HEK293 (cell line): ENCODE measurements at regions not wholly inside any gene's neighbourhood (a gene's known extent, or its start where the extent isn't known, plus 50 kb on each side); places are given as distances from the start of the nearest gene placed in this dataset.

Experiments
- CTCF ChIA-PET: fragments of 350-600 bp; formaldehyde crosslinking; extraction: SDS; loops from one replicate; lab custom pipeline; 2021; ENCODE audit warnings: antibody characterized with exemption; lab: Yijun Ruan, JAX
- POLR2A ChIA-PET: fragments of 300-600 bp; formaldehyde crosslinking; extraction: SDS; loops from one replicate; lab custom pipeline; 2020; ENCODE audit warnings: antibody characterized with exemption, inconsistent platforms; lab: Yijun Ruan, JAX
- H3K27ac ChIP-seq: fragments of 200-500 bp; sonication (Bioruptor generic); 2 replicates; pipeline ENCODE4 v1.5.1; 2014; ENCODE audit warnings: low read depth, low read length, control low read depth, inconsistent platforms; ENCODE audit errors: extremely low read depth
- H3K36me3 ChIP-seq, 2 experiments: fragments of 200-500 bp in 1 of 2; sonication (Bioruptor generic) in 1 of 2; 1 replicate in 1 of 2; 2 replicates in 1 of 2; pipeline ENCODE4 v1.5.1; 2014 to 2017; ENCODE audit warnings: inconsistent platforms in 2 of 2, low read length in 2 of 2; ENCODE audit not compliant: control insufficient read depth in 2 of 2, insufficient read depth in 1 of 2
- H3K4me1 ChIP-seq: fragments of 200-500 bp; sonication (Bioruptor generic); 2 replicates; pipeline ENCODE4 v1.5.1; 2014; ENCODE audit warnings: mild to moderate bottlenecking, low read length, inconsistent platforms; ENCODE audit not compliant: control insufficient read depth, insufficient read depth
- H3K4me3 ChIP-seq: 2 replicates; pipeline ENCODE4 v1.5.1; 2011; ENCODE audit warnings: low read depth, mild to moderate bottlenecking, control low read depth, low read length, moderate library complexity
- H3K9me3 ChIP-seq: fragments of 200-500 bp; sonication (Bioruptor generic); 2 replicates; pipeline ENCODE4 v1.5.1; 2014; ENCODE audit warnings: low read depth, low read length, inconsistent platforms; ENCODE audit not compliant: control insufficient read depth, insufficient read depth
- EGR2 ChIP-seq: fragments of 450-650 bp; formaldehyde crosslinking; IDR thresholded peaks from 2 replicates; pipeline ENCODE4 v1.5.1; 2016; ENCODE audit warnings: low read depth, missing biosample characterization, missing genetic modification characterization
- HIC1 ChIP-seq: fragments of 450-650 bp; formaldehyde crosslinking; IDR thresholded peaks from 2 replicates; pipeline ENCODE4 v1.5.1; 2016; ENCODE audit warnings: missing biosample characterization, missing genetic modification characterization
- MYNN ChIP-seq: fragments of 450-650 bp; formaldehyde crosslinking; IDR thresholded peaks from 2 replicates; pipeline ENCODE4 v1.5.1; 2016; ENCODE audit warnings: missing biosample characterization, missing genetic modification characterization, borderline replicate concordance
- SP2 ChIP-seq: fragments of 450-650 bp; formaldehyde crosslinking; IDR thresholded peaks from 2 replicates; pipeline ENCODE4 v1.5.1; 2016; ENCODE audit warnings: missing biosample characterization, missing genetic modification characterization
- ZFP41 ChIP-seq: fragments of 450-650 bp; formaldehyde crosslinking; IDR thresholded peaks from 2 replicates; pipeline ENCODE4 v1.5.1; 2016; ENCODE audit warnings: missing biosample characterization, missing genetic modification characterization, borderline replicate concordance
- ZNF501 ChIP-seq: fragments of 450-650 bp; formaldehyde crosslinking; IDR thresholded peaks from 2 replicates; pipeline ENCODE4 v1.5.1; 2016; ENCODE audit warnings: missing biosample characterization, missing genetic modification characterization
- ZNF514 ChIP-seq: fragments of 450-650 bp; formaldehyde crosslinking; IDR thresholded peaks from 2 replicates; pipeline ENCODE4 v1.5.1; 2016; ENCODE audit warnings: missing biosample characterization, missing genetic modification characterization
- ZNF518A ChIP-seq: fragments of 450-650 bp; formaldehyde crosslinking; conservative IDR thresholded peaks from 2 replicates; pipeline ENCODE4 v1.5.1; 2016; ENCODE audit warnings: low read depth, missing biosample characterization, missing genetic modification characterization
- ZNF623 ChIP-seq: fragments of 450-650 bp; formaldehyde crosslinking; IDR thresholded peaks from 2 replicates; pipeline ENCODE4 v1.5.1; 2016; ENCODE audit warnings: missing biosample characterization, missing genetic modification characterization
- ZNF792 ChIP-seq: fragments of 450-650 bp; formaldehyde crosslinking; IDR thresholded peaks from 2 replicates; pipeline ENCODE4 v1.5.1; 2016; ENCODE audit warnings: missing biosample characterization, missing genetic modification characterization
- TF ChIP-seq, protein P1 (sequence below): fragments of 450-650 bp; formaldehyde crosslinking; IDR thresholded peaks from 2 replicates; pipeline ENCODE4 v1.5.1; 2016; ENCODE audit warnings: missing biosample characterization, missing genetic modification characterization

GRCh38 chr7:39896840-39897239 is 53.2 kb upstream of the CDK13 start:
- TF ChIP-seq SP2 (tag by site-specific recombination) (no peak), ZNF518A (tag by site-specific recombination) (no peak), ZNF623 (no peak), ZNF792 (no peak), MYNN (tag by site-specific recombination) (no peak), ZFP41 (tag by site-specific recombination) (no peak), ZNF501 (tag by site-specific recombination) (no peak), ZNF514 (tag by site-specific recombination) (no peak), HIC1 (no peak)
- no peaks in the 10 kb centered on the region for H3K36me3 ChIP-seq
- ChIA-PET CTCF (interaction anchor here (0.6 to 3.0 kb wide), 24 partner anchors 9 to 1218 kb away, joined by 3 to 31 read pairs (median 5); no protein-coding TSS in a partner anchor), POLR2A (interaction anchor here (1.2 kb wide), 1 partner anchor 53 kb away, joined by 9 read pairs; the partner anchor contains the start of gene CDK13)
- no peak overlapping the region for H3K27ac ChIP-seq
- no peaks in the 10 kb centered on the region for H3K9me3 ChIP-seq
- H3K4me3 ChIP-seq: no peak overlapping the region
- H3K4me1 ChIP-seq: peaks cover 3% of the 10 kb centered on the region; the same call in 1 of the 2 replicates

DNA sequence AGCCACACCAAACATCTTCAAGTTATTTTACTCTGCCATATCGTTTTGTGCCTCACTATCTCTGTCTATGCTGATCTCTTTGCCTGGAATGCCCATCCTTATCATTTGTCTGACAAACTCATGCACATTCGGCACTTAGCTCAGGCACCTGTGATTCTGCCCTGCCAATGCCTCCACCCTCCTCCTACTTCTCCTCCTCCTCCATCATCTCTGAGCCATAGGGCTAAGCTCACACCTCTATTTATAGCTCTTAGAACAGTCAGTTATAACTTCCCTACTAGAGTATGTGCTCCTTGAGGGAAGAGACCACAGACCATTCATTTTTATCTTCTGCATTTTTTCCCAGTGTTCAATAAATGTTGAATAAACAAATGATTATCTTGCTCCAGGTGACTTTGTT is 51.2 kb upstream of the CDK13 start:
- ChIA-PET POLR2A (no interaction called here), CTCF (interaction anchor here (0.6 to 3.8 kb wide), 8 partner anchors 16 to 1166 kb away, joined by 3 to 17 read pairs (median 3); no protein-coding TSS in a partner anchor)
- H3K36me3 ChIP-seq: no peaks in the 10 kb centered on the region
- 0 out of 2 replicates have a peak, but pooled peaks have one; percentile 10 for TF ChIP-seq EGR2 (tag by site-specific recombination)
- TF ChIP-seq, protein P1, sequence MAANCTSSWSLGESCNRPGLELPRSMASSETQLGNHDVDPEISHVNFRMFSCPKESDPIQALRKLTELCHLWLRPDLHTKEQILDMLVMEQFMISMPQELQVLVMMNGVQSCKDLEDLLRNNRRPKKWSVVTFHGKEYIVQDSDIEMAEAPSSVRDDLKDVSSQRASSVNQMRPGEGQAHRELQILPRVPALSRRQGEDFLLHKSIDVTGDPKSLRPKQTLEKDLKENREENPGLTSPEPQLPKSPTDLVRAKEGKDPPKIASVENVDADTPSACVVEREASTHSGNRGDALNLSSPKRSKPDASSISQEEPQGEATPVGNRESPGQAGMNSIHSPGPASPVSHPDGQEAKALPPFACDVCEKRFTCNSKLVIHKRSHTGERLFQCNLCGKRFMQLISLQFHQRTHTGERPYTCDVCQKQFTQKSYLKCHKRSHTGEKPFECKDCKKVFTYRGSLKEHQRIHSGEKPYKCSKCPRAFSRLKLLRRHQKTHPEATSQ: no peak
- H3K9me3 ChIP-seq: no peaks in the 10 kb centered on the region
- no peak overlapping the region for H3K4me3 ChIP-seq
- no peak overlapping the region for H3K27ac ChIP-seq
- peaks cover 3% of the 10 kb centered on the region; the same call in 1 of the 2 replicates for H3K4me1 ChIP-seq
